22Rv1 (cell line): ENCODE measurements at regions not wholly inside any gene's neighbourhood (a gene's known extent, or its start where the extent isn't known, plus 50 kb on each side); places are given as distances from the start of the nearest gene placed in this dataset.
A peak's percentile ranks its signal among the peaks of the same experiment; 100 is the strongest.
"Not testable (repeated sequence)": the region's sequence is repeated elsewhere in the genome, so short reads cannot be mapped to it uniquely, and the experiment has no call there.

Source experiments
- H3K27ac ChIP-seq: fragments of 450-650 bp; 2 replicates; pipeline ENCODE4 v1.5.1; 2017
- ZFX ChIP-seq: fragments of 450-650 bp; IDR thresholded peaks from 2 replicates; pipeline ENCODE4 v1.6.1; 2017; ENCODE audit warnings: antibody characterized with exemption, borderline replicate concordance
- TF ChIP-seq, protein P1 (sequence below): fragments of 450-650 bp; IDR thresholded peaks from 2 replicates; pipeline ENCODE4 v1.5.1; 2017; ENCODE audit warnings: mild to moderate bottlenecking

DNA sequence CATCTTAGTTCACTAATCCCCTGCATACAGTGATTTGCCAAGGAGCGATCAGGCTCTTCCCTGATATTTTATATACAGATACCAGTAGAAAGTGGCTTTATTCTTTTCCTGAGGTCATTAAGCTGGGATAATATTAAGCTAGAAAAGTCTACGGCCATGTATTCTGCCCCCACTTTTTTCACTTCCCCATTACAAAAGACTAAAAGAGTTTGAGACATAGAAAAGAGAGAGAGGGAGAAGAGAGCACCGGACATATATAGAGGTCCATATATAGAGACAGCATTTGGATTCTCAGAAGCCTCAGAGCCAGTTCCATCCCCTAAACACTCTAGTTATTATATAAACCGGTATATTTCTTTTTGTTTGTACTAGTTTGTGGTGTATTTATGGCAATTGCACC lies 166.5 kb upstream of the ANKFN1 start:
- no peak overlapping the region for H3K27ac ChIP-seq
- TF ChIP-seq ZFX, result no peak
- TF ChIP-seq, protein P1, sequence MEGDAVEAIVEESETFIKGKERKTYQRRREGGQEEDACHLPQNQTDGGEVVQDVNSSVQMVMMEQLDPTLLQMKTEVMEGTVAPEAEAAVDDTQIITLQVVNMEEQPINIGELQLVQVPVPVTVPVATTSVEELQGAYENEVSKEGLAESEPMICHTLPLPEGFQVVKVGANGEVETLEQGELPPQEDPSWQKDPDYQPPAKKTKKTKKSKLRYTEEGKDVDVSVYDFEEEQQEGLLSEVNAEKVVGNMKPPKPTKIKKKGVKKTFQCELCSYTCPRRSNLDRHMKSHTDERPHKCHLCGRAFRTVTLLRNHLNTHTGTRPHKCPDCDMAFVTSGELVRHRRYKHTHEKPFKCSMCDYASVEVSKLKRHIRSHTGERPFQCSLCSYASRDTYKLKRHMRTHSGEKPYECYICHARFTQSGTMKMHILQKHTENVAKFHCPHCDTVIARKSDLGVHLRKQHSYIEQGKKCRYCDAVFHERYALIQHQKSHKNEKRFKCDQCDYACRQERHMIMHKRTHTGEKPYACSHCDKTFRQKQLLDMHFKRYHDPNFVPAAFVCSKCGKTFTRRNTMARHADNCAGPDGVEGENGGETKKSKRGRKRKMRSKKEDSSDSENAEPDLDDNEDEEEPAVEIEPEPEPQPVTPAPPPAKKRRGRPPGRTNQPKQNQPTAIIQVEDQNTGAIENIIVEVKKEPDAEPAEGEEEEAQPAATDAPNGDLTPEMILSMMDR, result no peak

DNA sequence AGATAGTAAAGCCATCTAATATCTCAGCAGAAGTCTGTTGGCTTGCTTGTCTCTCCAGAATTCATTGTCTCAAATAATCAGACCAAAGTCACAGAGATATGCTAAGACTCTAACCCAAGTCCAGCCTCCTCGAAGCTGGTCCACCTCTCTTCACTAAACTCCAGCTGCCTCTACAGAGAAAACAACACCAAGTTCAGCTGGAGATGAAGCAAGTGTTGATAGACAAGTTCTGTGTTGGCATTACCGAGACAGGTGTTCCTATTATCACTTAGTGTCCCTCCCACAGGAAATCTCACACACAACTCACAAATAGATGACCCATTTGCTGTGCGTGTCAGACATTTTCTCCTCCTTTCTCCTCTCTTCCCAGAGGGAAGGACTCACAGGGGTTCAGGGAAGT lies 164.4 kb upstream of the ANKFN1 start:
- no peak overlapping the region for H3K27ac ChIP-seq
- TF ChIP-seq, protein P1, result no peak
- no peak for TF ChIP-seq ZFX

DNA sequence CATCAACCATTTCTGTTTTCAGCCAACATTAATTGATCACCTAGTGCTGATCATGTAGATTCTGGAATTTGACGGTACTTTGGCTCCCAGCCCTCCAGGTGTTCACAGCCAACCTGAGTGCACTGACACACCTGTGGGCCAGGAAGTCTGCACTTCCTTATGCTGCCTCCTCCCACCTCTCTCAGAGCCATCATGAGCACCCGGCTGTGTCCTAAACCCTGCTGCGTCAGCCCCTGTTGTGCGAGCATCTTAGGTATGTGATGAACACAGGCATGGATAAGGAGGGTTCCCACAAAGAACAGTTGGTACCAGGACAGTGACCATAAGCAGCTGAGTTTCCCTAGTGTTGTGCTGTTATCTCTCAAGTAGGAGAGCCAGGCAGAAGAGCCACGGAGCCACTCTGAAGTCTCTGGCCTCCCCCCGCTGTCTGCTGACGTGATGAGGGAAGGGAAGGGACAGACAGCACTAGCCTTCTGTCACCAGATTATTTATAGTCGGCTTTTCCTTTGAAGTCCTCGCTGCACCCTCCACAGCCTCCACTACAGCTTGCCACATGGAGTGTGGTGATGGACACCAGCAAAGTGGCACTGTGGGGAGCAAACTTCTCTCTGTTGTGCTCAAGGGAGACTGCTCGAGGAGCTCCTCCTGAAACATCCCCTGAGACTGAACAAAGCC lies 162.8 kb upstream of the ANKFN1 start:
- TF ChIP-seq, protein P1, result no peak
- no peak overlapping the region for H3K27ac ChIP-seq

- no peak overlapping the region for H3K27ac ChIP-seq
- TF ChIP-seq ZFX, result no peak
- TF ChIP-seq, protein P1, result peak; percentile 15; the same call in 1 of the 2 replicates
Observed at GRCh38 chr17:55996826-55997225, 156.4 kb upstream of the ANKFN1 start.

GRCh38 chr17:56000411-56000810 lies 152.9 kb upstream of the ANKFN1 start:
- H3K27ac ChIP-seq, result no peak overlapping the region
- no peak for TF ChIP-seq ZFX
- TF ChIP-seq, protein P1, result no peak

DNA sequence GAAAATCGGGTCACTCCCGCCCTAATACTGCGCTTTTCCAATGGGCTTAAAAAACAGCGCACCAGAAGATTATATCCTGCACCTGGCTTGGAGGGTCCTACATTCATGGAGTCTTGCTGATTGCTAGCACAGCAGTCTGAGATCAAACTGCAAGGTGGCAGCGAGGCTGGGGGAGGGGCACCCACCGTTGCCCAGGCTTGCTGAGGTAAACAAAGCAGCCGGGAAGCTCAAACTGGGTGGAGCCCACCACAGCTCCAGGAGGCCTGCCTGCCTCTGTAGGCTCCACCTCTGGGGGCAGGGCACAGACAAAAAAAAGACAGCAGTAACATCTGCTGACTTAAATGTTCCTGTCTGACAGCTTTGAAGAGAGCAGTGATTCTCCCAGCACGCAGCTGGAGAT lies 150.6 kb upstream of the ANKFN1 start:
- not testable (repeated sequence) for H3K27ac ChIP-seq

GRCh38 chr17:56009795-56010651 lies 143.3 kb upstream of the ANKFN1 start:
- no peak for TF ChIP-seq ZFX
- TF ChIP-seq, protein P1, result no peak
- H3K27ac ChIP-seq, result no peak overlapping the region
